Astrocyte (in vitro differentiated cells and primary cell): ENCODE measurements at regions not wholly inside any gene's neighbourhood (a gene's known extent, or its start where the extent isn't known, plus 50 kb on each side); places are given as distances from the start of the nearest gene placed in this dataset.

Experiments used
- EZH2 ChIP-seq: IDR thresholded peaks from 2 replicates; pipeline ENCODE4 v1.6.1; 2012; ENCODE audit warnings: mild to moderate bottlenecking, low read length, inconsistent platforms; ENCODE audit not compliant: insufficient read depth
- TF ChIP-seq, protein P1 (sequence below): IDR thresholded peaks from 2 replicates; pipeline ENCODE4 v1.5.1; 2011; ENCODE audit warnings: low read depth, mild to moderate bottlenecking, inconsistent platforms, low read length, moderate library complexity; ENCODE audit not compliant: insufficient read depth

GRCh38 chr20:48357714-48358113, 470.1 kb downstream of the PREX1 start:
- no peak for TF ChIP-seq EZH2
- TF ChIP-seq, protein P1, sequence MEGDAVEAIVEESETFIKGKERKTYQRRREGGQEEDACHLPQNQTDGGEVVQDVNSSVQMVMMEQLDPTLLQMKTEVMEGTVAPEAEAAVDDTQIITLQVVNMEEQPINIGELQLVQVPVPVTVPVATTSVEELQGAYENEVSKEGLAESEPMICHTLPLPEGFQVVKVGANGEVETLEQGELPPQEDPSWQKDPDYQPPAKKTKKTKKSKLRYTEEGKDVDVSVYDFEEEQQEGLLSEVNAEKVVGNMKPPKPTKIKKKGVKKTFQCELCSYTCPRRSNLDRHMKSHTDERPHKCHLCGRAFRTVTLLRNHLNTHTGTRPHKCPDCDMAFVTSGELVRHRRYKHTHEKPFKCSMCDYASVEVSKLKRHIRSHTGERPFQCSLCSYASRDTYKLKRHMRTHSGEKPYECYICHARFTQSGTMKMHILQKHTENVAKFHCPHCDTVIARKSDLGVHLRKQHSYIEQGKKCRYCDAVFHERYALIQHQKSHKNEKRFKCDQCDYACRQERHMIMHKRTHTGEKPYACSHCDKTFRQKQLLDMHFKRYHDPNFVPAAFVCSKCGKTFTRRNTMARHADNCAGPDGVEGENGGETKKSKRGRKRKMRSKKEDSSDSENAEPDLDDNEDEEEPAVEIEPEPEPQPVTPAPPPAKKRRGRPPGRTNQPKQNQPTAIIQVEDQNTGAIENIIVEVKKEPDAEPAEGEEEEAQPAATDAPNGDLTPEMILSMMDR = no peak
